ENCODE measurements at regions not wholly inside any gene's neighbourhood (a gene's known extent, or its start where the extent isn't known, plus 50 kb on each side); places are given as distances from the start of the nearest gene placed in this dataset.

- DNase-seq (ENCODE audit: low read depth, low spot score) = no peak
Observed at GRCh38 chr13:83333614-83334388, 548.5 kb downstream of the SLITRK1 start.

GRCh38 chr13:83332751-83333150 is 549.5 kb downstream of the SLITRK1 start:
- no peak for DNase-seq (ENCODE audit: low read depth, low spot score)

- DNase-seq (ENCODE audit: low read depth, low spot score) = no peak
Observed at GRCh38 chr13:83327091-83327490, 555.2 kb downstream of the SLITRK1 start.

- no peak for DNase-seq (ENCODE audit: low read depth, low spot score)
Observed at GRCh38 chr13:83325125-83325853, 557.0 kb downstream of the SLITRK1 start.

GRCh38 chr13:83311886-83312577 is 570.2 kb downstream of the SLITRK1 start:
- DNase-seq (ENCODE audit: low read depth, low spot score) = no peak

- DNase-seq (ENCODE audit: low read depth, low spot score) = no peak
Observed at GRCh38 chr13:83298617-83299016, 583.7 kb downstream of the SLITRK1 start.

- no peak for DNase-seq (ENCODE audit: low read depth, low spot score)
Observed at GRCh38 chr13:83297586-83298290, 584.5 kb downstream of the SLITRK1 start.

GRCh38 chr13:83295686-83296085 is 586.6 kb downstream of the SLITRK1 start:
- no peak for DNase-seq (ENCODE audit: low read depth, low spot score)

GRCh38 chr13:83286737-83287136 is 595.5 kb downstream of the SLITRK1 start:
- no peak for DNase-seq (ENCODE audit: low read depth, low spot score)

- DNase-seq (ENCODE audit: low read depth, low spot score) = no peak
Observed at GRCh38 chr13:83281654-83282053, 600.6 kb downstream of the SLITRK1 start.

- no peak for DNase-seq (ENCODE audit: low read depth, low spot score)
Observed at GRCh38 chr13:83274679-83275078, 607.6 kb downstream of the SLITRK1 start.

- DNase-seq (ENCODE audit: low read depth, low spot score) = no peak
Observed at GRCh38 chr13:83272652-83273240, 609.5 kb downstream of the SLITRK1 start.

GRCh38 chr13:83272076-83272475 is 610.2 kb downstream of the SLITRK1 start:
- no peak for DNase-seq (ENCODE audit: low read depth, low spot score)

- no peak for DNase-seq (ENCODE audit: low read depth, low spot score)
Observed at GRCh38 chr13:83265279-83265678, 617.0 kb downstream of the SLITRK1 start.

GRCh38 chr13:83248751-83249150 is 633.5 kb downstream of the SLITRK1 start:
- DNase-seq (ENCODE audit: low read depth, low spot score) = no peak

- DNase-seq (ENCODE audit: low read depth, low spot score) = no peak
Observed at GRCh38 chr13:83232626-83233025, 649.6 kb downstream of the SLITRK1 start.

- DNase-seq (ENCODE audit: low read depth, low spot score) = no peak
Observed at GRCh38 chr13:83229574-83230305, 652.5 kb downstream of the SLITRK1 start.

- DNase-seq (ENCODE audit: low read depth, low spot score) = no peak
Observed at GRCh38 chr13:83223546-83223945, 658.7 kb downstream of the SLITRK1 start.

- DNase-seq (ENCODE audit: low read depth, low spot score) = no peak
Observed at GRCh38 chr13:83221813-83222241, 660.4 kb downstream of the SLITRK1 start.

GRCh38 chr13:83221256-83221655 is 661.0 kb downstream of the SLITRK1 start:
- no peak for DNase-seq (ENCODE audit: low read depth, low spot score)

GRCh38 chr13:83220241-83220640 is 662.0 kb downstream of the SLITRK1 start:
- DNase-seq (ENCODE audit: low read depth, low spot score) = no peak

All from iPS DF 19.7 (cell line).